ENCODE measurements at regions not wholly inside any gene's neighbourhood (a gene's known extent, or its start where the extent isn't known, plus 50 kb on each side); places are given as distances from the start of the nearest gene placed in this dataset.
A peak's percentile ranks its signal among the peaks of the same experiment; 100 is the strongest.

GRCh38 chr2:67790622-67791021, 272.2 kb downstream of the C1D start:
- DNase-seq, result no peak

GRCh38 chr2:67792191-67792590, 270.6 kb downstream of the C1D start:
- no peak for DNase-seq

GRCh38 chr2:67792681-67793091, 270.1 kb downstream of the C1D start:
- no peak for DNase-seq

GRCh38 chr2:67797801-67798540, 264.8 kb downstream of the C1D start:
- peak; percentile 21 for DNase-seq

GRCh38 chr2:67798541-67799160, 264.2 kb downstream of the C1D start:
- no peak for DNase-seq

GRCh38 chr2:67799886-67800285, 262.9 kb downstream of the C1D start:
- DNase-seq, result no peak

GRCh38 chr2:67802291-67802690, 260.5 kb downstream of the C1D start:
- DNase-seq, result no peak

GRCh38 chr2:67802824-67803223, 260.0 kb downstream of the C1D start:
- DNase-seq, result no peak

GRCh38 chr2:67806816-67807215, 256.0 kb downstream of the C1D start:
- no peak for DNase-seq

- DNase-seq, result no peak
Measured at GRCh38 chr2:67808112-67808511, 254.7 kb downstream of the C1D start.

- DNase-seq, result no peak
Measured at GRCh38 chr2:67812682-67813081, 250.1 kb downstream of the C1D start.

GRCh38 chr2:67823726-67824125, 239.1 kb downstream of the C1D start:
- no peak for DNase-seq

GRCh38 chr2:67824186-67824585, 238.6 kb downstream of the C1D start:
- no peak for DNase-seq

- no peak for DNase-seq
Measured at GRCh38 chr2:67825476-67825875, 237.3 kb downstream of the C1D start.

GRCh38 chr2:67828066-67828465, 234.7 kb downstream of the C1D start:
- DNase-seq, result no peak

GRCh38 chr2:67829470-67829869, 233.3 kb downstream of the C1D start:
- DNase-seq, result no peak

GRCh38 chr2:67833632-67834031, 229.2 kb downstream of the C1D start:
- DNase-seq, result no peak

GRCh38 chr2:67834482-67834881, 228.3 kb downstream of the C1D start:
- DNase-seq, result no peak

GRCh38 chr2:67835266-67835665, 227.5 kb downstream of the C1D start:
- DNase-seq, result no peak

- DNase-seq, result no peak
Measured at GRCh38 chr2:67836866-67837265, 225.9 kb downstream of the C1D start.

GRCh38 chr2:67838205-67838604, 224.6 kb downstream of the C1D start:
- no peak for DNase-seq

GRCh38 chr2:67839242-67839641, 223.6 kb downstream of the C1D start:
- DNase-seq, result no peak

GRCh38 chr2:67839668-67840067, 223.1 kb downstream of the C1D start:
- no peak for DNase-seq

- DNase-seq, result peak; percentile 87
Measured at GRCh38 chr2:67840460-67841068, 222.2 kb downstream of the C1D start.
